Thyroid gland (tissue), 4 donors: ENCODE measurements at regions not wholly inside any gene's neighbourhood (a gene's known extent, or its start where the extent isn't known, plus 50 kb on each side); places are given as distances from the start of the nearest gene placed in this dataset.

ENCODE experiments used
- DNase-seq, 2 donors: peaks; one replicate each; pipeline ENCODE4 v3.0.0-alpha.2; 2019
- H3K27ac ChIP-seq, 3 donors: fragments of 200-600 bp; sonication (generic); 1 replicate in 2 of 3; 2 replicates in 1 of 3; pipeline ENCODE4 v1.5.1; 2016 to 2019; ENCODE audit warnings: mild to moderate bottlenecking in 1 of 3, moderate library complexity in 1 of 3
- H3K27me3 ChIP-seq: fragments of 200-600 bp; sonication (generic); one replicate; pipeline ENCODE4 v1.5.1; 2019
- H3K36me3 ChIP-seq, 2 donors: fragments of 200-600 bp; sonication (generic); one replicate each; pipeline ENCODE4 v1.5.1; 2016 to 2019
- H3K4me1 ChIP-seq, 2 donors: fragments of 200-600 bp; sonication (generic); one replicate each; pipeline ENCODE4 v1.5.1; 2017 to 2019
- H3K4me3 ChIP-seq, 3 donors: fragments of 200-600 bp; sonication (generic); replicated peaks in 1 of 3; 1 replicate in 2 of 3; 2 replicates in 1 of 3; pipeline ENCODE4 v1.5.1; 2016; ENCODE audit warnings: mild to moderate bottlenecking in 1 of 3
- H3K9me3 ChIP-seq: fragments of 200-600 bp; sonication (generic); one replicate; pipeline ENCODE4 v1.5.1; 2017
- CTCF ChIP-seq, 6 experiments: fragments of 200-600 bp in 3 of 6; fragments of 450-650 bp in 3 of 6; sonication (generic) in 3 of 6; IDR thresholded peaks; one replicate each; pipeline ENCODE4 v1.5.1; 2016 to 2019; ENCODE audit warnings: antibody characterized with exemption in 6 of 6, mild to moderate bottlenecking in 2 of 6, inconsistent platforms in 1 of 6, moderate library complexity in 1 of 6
- POLR2A ChIP-seq, 2 donors: fragments of 450-650 bp; IDR thresholded peaks; one replicate each; pipeline ENCODE4 v1.6.1; 2017; ENCODE audit warnings: antibody characterized with exemption in 2 of 2, mild to moderate bottlenecking in 2 of 2, moderate library complexity in 1 of 2
- WGBS, 2 donors: methylation state at CpG; one replicate each; pipeline ENCODE4 v1.1.5; 2017; 5-methylcytosine and 5-hydroxymethylcytosine counted together
- intact Hi-C: fragments of 100-400 bp; cut with DNase I; formaldehyde crosslinking; loops from one replicate; pipeline ENCODE4 v1.15.1; 2023

DNA sequence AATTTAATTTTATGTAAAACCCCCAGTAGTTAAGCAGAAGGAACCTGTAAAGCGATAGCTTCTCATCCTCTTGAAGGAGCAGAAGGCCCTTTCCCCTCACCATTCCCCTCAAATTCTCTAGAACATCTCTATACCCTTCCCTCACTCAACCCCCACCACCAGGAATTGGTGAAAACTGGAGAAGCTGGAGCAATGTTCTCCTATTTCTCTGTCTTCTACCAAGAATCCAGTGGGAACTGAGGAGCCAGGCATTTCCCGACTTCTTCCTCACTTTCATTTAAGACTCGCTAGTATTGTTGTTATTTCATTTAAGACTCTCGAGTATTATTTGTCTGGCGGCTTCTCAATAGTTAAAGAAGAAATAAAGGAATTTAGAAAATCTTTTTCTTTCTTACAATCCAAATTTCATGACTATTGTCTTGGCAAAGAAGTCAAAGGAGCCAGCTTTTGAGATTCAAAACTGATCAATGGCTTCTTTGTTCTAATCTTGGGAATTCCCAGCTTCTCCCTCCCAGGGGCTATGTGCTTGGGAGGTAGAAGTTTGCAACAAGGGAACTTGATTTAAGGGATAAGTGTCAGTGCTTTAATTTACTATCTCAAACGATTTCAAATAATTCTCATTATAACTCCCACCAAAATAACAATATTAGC lies 253.3 kb upstream of the ADGRL2 start:
- no peak overlapping the region for H3K4me3 ChIP-seq
- H3K27ac ChIP-seq: no peak overlapping the region

DNA sequence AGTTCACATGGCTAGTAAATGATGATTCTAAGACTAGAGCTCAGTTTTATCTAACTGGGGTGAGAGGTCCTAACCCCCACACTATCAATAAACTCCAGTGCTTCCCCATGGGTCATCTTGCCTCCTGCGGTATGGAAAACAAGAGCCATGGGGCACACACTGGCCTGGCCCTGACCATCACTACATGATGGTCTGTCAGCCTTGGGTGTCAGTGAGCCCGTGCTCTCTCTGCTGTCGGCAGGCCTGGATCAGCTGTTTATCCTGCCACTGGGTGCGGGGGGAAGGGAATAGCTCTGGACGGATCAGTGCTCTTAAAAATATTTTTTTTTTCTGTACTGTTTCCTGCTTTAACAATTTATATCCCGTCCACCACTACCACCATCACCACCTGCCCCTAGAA lies 255.0 kb upstream of the ADGRL2 start:
- no peaks in the 10 kb centered on the region for H3K9me3 ChIP-seq
- DNase-seq: no peak
- intact Hi-C loops: no loop called here
- H3K4me3 ChIP-seq: no peak overlapping the region
- H3K36me3 ChIP-seq: no peaks in the 10 kb centered on the region
- no peak overlapping the region for H3K27ac ChIP-seq
- TF ChIP-seq CTCF (IDR thresholded peaks at IDR 0.05): no peak
- TF ChIP-seq POLR2A (IDR thresholded peaks at IDR 0.05): no peak
- no peaks in the 10 kb centered on the region for H3K27me3 ChIP-seq
- WGBS, 2 donors: 74 to 85% methylated on average over 6 of the region's 6 CpGs
- H3K4me1 ChIP-seq: peaks cover 6 to 7% of the 10 kb centered on the region in 2 donors

More for the DNA sequence above, 253.3 kb upstream of the ADGRL2 start:
- H3K4me1 ChIP-seq: peaks cover 7 to 19% of the 10 kb centered on the region in 2 donors
- WGBS, 2 donors: 74 to 83% methylated on average over 6 of the region's 6 CpGs
- H3K27me3 ChIP-seq: no peaks in the 10 kb centered on the region
- no peak for DNase-seq
- H3K36me3 ChIP-seq: no peaks in the 10 kb centered on the region
- no peak for TF ChIP-seq POLR2A (IDR thresholded peaks at IDR 0.05)
- no peak for TF ChIP-seq CTCF (IDR thresholded peaks at IDR 0.05)
- no peaks in the 10 kb centered on the region for H3K9me3 ChIP-seq
- intact Hi-C loops: no loop called here

DNA sequence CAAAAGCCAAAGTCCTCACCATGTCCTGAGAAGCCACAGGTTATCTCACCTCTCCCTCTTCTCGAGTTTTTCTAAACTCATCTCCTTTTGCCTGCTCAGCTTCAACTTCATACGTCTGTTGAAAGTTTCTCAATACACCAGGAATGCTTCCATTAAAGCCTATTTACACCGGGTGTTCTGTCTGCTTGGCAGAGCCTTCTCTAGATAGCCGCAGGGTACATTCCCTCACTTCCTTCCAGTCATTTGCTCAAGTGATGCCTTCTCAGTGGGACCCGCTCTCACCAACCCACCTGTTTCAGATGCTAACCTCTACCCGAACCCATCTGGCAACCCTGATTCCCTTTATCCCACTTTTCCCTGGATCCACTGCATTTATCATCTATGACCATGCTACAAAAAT lies 257.0 kb upstream of the ADGRL2 start:
- Histone ChIP-seq H3K4me3 (no peak overlapping the region), H3K9me3 (no peaks in the 10 kb centered on the region), H3K27ac (no peak overlapping the region), H3K4me1 (peaks cover 0 to 3% of the 10 kb centered on the region in 2 donors), H3K36me3 (no peaks in the 10 kb centered on the region), H3K27me3 (no peaks in the 10 kb centered on the region)
- WGBS, 2 donors: 88 to 92% methylated on average over 6 of the region's 6 CpGs
- no peak for TF ChIP-seq CTCF (IDR thresholded peaks at IDR 0.05)
- intact Hi-C loops: no loop called here
- no peak for DNase-seq

- Histone ChIP-seq H3K36me3 (no peaks in the 10 kb centered on the region), H3K27ac (no peak overlapping the region), H3K4me1 (peaks cover 0 to 3% of the 10 kb centered on the region in 2 donors), H3K27me3 (no peaks in the 10 kb centered on the region), H3K9me3 (no peaks in the 10 kb centered on the region), H3K4me3 (no peak overlapping the region)
- no peak for DNase-seq
- intact Hi-C loops: no loop called here
- 89 to 93% methylated on average over 5 of the region's 5 CpGs for WGBS, 2 donors
- TF ChIP-seq CTCF (IDR thresholded peaks at IDR 0.05) (no peak), POLR2A (IDR thresholded peaks at IDR 0.05) (no peak)
Measured at GRCh38 chr1:81542196-81542595, 258.5 kb upstream of the ADGRL2 start.

DNA sequence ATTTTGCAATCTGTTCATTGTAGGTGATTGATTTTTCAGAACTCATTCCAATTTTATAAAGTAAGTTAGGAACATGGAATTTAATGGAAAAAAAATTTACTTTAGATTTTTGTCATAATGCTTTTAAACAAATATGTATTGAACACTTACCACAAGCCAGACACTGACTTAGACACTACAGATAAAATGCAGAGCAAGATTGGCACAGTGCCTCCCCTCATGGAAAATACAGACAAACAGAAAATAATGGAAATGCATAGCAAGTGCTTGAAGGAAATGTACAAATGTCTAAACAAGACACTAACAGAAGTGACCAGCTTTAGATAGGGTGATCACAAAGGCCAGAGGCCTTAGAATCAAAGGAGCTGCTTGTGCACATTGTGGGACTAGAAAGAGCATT lies 260.5 kb upstream of the ADGRL2 start:
- intact Hi-C loops: no loop called here
- no peak for TF ChIP-seq POLR2A (IDR thresholded peaks at IDR 0.05)
- TF ChIP-seq CTCF (IDR thresholded peaks at IDR 0.05): no peak
- Histone ChIP-seq H3K27me3 (no peaks in the 10 kb centered on the region), H3K4me3 (no peak overlapping the region), H3K27ac (no peak overlapping the region), H3K36me3 (no peaks in the 10 kb centered on the region), H3K9me3 (no peaks in the 10 kb centered on the region), H3K4me1 (peaks cover 3 to 9% of the 10 kb centered on the region in 2 donors)
- DNase-seq: no peak
